ENCODE measurements at regions not wholly inside any gene's neighbourhood (a gene's known extent, or its start where the extent isn't known, plus 50 kb on each side); places are given as distances from the start of the nearest gene placed in this dataset.

GRCh38 chr14:55929136-55929535 is 189.1 kb upstream of the PELI2 start:
- Histone ChIP-seq H3K18ac (ENCODE audit: low read length) (no peak overlapping the region), H3K27ac (ENCODE audit: low read depth, low read length) (no peak overlapping the region), H3K4me3 (ENCODE audit: low read depth, low read length) (no peak overlapping the region), H2BK5ac (ENCODE audit: low read depth, low read length, poor library complexity) (no peak overlapping the region), H3K4me2 (ENCODE audit: low read length) (no peak overlapping the region), H3K4ac (ENCODE audit: low read depth, low read length) (no peak overlapping the region), H2AK5ac (ENCODE audit: low read length) (no peak overlapping the region), H2BK120ac (ENCODE audit: insufficient read depth, low read length, poor library complexity) (no peak overlapping the region), H4K91ac (ENCODE audit: low read depth, low read length) (no peak overlapping the region), H3K36me3 (ENCODE audit: control insufficient read depth in 1 of 2, insufficient read depth in 2 of 2, low read length in 2 of 2) (no peaks in the 10 kb centered on the region), H3K79me1 (ENCODE audit: low read length) (no peaks in the 10 kb centered on the region), H3K14ac (ENCODE audit: low read length) (no peak overlapping the region), H4K8ac (ENCODE audit: low read depth, low read length) (no peak overlapping the region), H3K9me3 (ENCODE audit: insufficient read depth, low read depth, low read length) (peaks cover 3% of the 10 kb centered on the region), H3K4me1 (ENCODE audit: control insufficient read depth in 1 of 2, insufficient read depth in 2 of 2, low read length in 2 of 2) (no peaks in the 10 kb centered on the region), H2BK12ac (ENCODE audit: low read length) (no peak overlapping the region), H3K23ac (ENCODE audit: low read length) (no peak overlapping the region), H4K12ac (ENCODE audit: low read depth, low read length) (no peak overlapping the region), H2AFZ (ENCODE audit: insufficient read depth, low read length, poor library complexity) (no peak overlapping the region), H3K9ac (ENCODE audit: low read length) (no peak overlapping the region), H3K27me3 (ENCODE audit: insufficient read depth, low read length) (no peaks in the 10 kb centered on the region), H3K79me2 (ENCODE audit: control insufficient read depth, insufficient read depth, low read length, poor library complexity) (no peaks in the 10 kb centered on the region)
- no peak for DNase-seq
- no CpG with 5 or more reads among the region's 4 CpGs for whole genome bisulfite sequencing (ENCODE audit: extremely low coverage, insufficient coverage, insufficient read length)

- H4K8ac ChIP-seq (ENCODE audit: low read depth, low read length) = no peak overlapping the region
- no peak overlapping the region for H3K27ac ChIP-seq (ENCODE audit: low read depth, low read length)
- no peaks in the 10 kb centered on the region for H3K79me2 ChIP-seq (ENCODE audit: control insufficient read depth, insufficient read depth, low read length, poor library complexity)
- H2AFZ ChIP-seq (ENCODE audit: insufficient read depth, low read length, poor library complexity) = no peak overlapping the region
- H3K79me1 ChIP-seq (ENCODE audit: low read length) = no peaks in the 10 kb centered on the region
- H3K27me3 ChIP-seq (ENCODE audit: insufficient read depth, low read length) = no peaks in the 10 kb centered on the region
- no peak overlapping the region for H3K18ac ChIP-seq (ENCODE audit: low read length)
- H2BK12ac ChIP-seq (ENCODE audit: low read length) = no peak overlapping the region
- no peak overlapping the region for H3K4me3 ChIP-seq (ENCODE audit: low read depth, low read length)
- H3K9me3 ChIP-seq (ENCODE audit: insufficient read depth, low read depth, low read length) = peaks cover 3% of the 10 kb centered on the region
- H3K4me2 ChIP-seq (ENCODE audit: low read length) = no peak overlapping the region
- no peak overlapping the region for H2BK120ac ChIP-seq (ENCODE audit: insufficient read depth, low read length, poor library complexity)
- H3K14ac ChIP-seq (ENCODE audit: low read length) = no peak overlapping the region
- H4K12ac ChIP-seq (ENCODE audit: low read depth, low read length) = no peak overlapping the region
- H4K91ac ChIP-seq (ENCODE audit: low read depth, low read length) = no peak overlapping the region
- H3K9ac ChIP-seq (ENCODE audit: low read length) = no peak overlapping the region
- H2BK5ac ChIP-seq (ENCODE audit: low read depth, low read length, poor library complexity) = no peak overlapping the region
- DNase-seq = no peak
- no peak overlapping the region for H3K23ac ChIP-seq (ENCODE audit: low read length)
- no peak overlapping the region for H3K4ac ChIP-seq (ENCODE audit: low read depth, low read length)
- no CpG with 5 or more reads among the region's 5 CpGs for WGBS (ENCODE audit: extremely low coverage, insufficient coverage, insufficient read length)
- no peaks in the 10 kb centered on the region for H3K36me3 ChIP-seq (ENCODE audit: control insufficient read depth in 1 of 2, insufficient read depth in 2 of 2, low read length in 2 of 2)
- H3K4me1 ChIP-seq (ENCODE audit: control insufficient read depth in 1 of 2, insufficient read depth in 2 of 2, low read length in 2 of 2) = no peaks in the 10 kb centered on the region
- no peak overlapping the region for H2AK5ac ChIP-seq (ENCODE audit: low read length)
Measured at GRCh38 chr14:55930016-55930784, 188.0 kb upstream of the PELI2 start.

DNA sequence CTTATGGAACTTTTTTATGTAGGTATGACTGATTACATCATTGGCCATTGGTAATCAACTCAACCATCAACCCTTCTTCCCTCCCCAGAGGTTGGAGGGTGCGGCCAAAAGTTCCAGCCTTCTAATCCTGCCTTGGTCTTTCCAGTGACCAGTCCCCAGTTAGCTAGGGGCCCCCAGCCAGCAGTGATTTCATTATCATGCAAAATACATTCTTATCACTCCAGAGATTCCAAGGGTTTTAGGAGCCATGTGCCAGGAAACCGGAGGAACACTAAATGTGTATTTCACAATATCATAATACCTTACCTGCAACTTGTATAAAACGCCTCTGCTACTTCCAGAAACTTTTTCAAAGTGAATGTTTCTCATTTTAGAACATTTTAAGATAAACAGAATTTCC is 181.5 kb upstream of the PELI2 start:
- H3K4me2 ChIP-seq (ENCODE audit: low read length) = no peak overlapping the region
- no peak overlapping the region for H3K4me3 ChIP-seq (ENCODE audit: low read depth, low read length)
- no peak overlapping the region for H3K14ac ChIP-seq (ENCODE audit: low read length)
- no peak overlapping the region for H4K8ac ChIP-seq (ENCODE audit: low read depth, low read length)
- no peaks in the 10 kb centered on the region for H3K79me2 ChIP-seq (ENCODE audit: control insufficient read depth, insufficient read depth, low read length, poor library complexity)
- no peak overlapping the region for H2BK5ac ChIP-seq (ENCODE audit: low read depth, low read length, poor library complexity)
- peak; percentile 29 to 38 for DNase-seq
- no peaks in the 10 kb centered on the region for H3K27me3 ChIP-seq (ENCODE audit: insufficient read depth, low read length)
- H3K79me1 ChIP-seq (ENCODE audit: low read length) = no peaks in the 10 kb centered on the region
- H3K23ac ChIP-seq (ENCODE audit: low read length) = no peak overlapping the region
- H4K91ac ChIP-seq (ENCODE audit: low read depth, low read length) = no peak overlapping the region
- H3K4me1 ChIP-seq (ENCODE audit: control insufficient read depth in 1 of 2, insufficient read depth in 2 of 2, low read length in 2 of 2) = no peaks in the 10 kb centered on the region
- WGBS (ENCODE audit: extremely low coverage, insufficient coverage, insufficient read length) = no CpG with 5 or more reads among the region's 3 CpGs
- no peak overlapping the region for H2BK12ac ChIP-seq (ENCODE audit: low read length)
- H2AK5ac ChIP-seq (ENCODE audit: low read length) = no peak overlapping the region
- H2AFZ ChIP-seq (ENCODE audit: insufficient read depth, low read length, poor library complexity) = no peak overlapping the region
- H3K36me3 ChIP-seq (ENCODE audit: control insufficient read depth in 1 of 2, insufficient read depth in 2 of 2, low read length in 2 of 2) = no peaks in the 10 kb centered on the region
- no peak overlapping the region for H3K27ac ChIP-seq (ENCODE audit: low read depth, low read length)
- no peak overlapping the region for H2BK120ac ChIP-seq (ENCODE audit: insufficient read depth, low read length, poor library complexity)
- H3K4ac ChIP-seq (ENCODE audit: low read depth, low read length) = no peak overlapping the region
- H3K9me3 ChIP-seq (ENCODE audit: insufficient read depth, low read depth, low read length) = peaks cover 4% of the 10 kb centered on the region
- H3K9ac ChIP-seq (ENCODE audit: low read length) = no peak overlapping the region
- H3K18ac ChIP-seq (ENCODE audit: low read length) = no peak overlapping the region
- no peak overlapping the region for H4K12ac ChIP-seq (ENCODE audit: low read depth, low read length)

GRCh38 chr14:55938249-55938791 is 179.9 kb upstream of the PELI2 start:
- Histone ChIP-seq H3K79me2 (ENCODE audit: control insufficient read depth, insufficient read depth, low read length, poor library complexity) (no peaks in the 10 kb centered on the region), H3K4me3 (ENCODE audit: low read depth, low read length) (no peak overlapping the region), H3K9ac (ENCODE audit: low read length) (no peak overlapping the region), H2BK12ac (ENCODE audit: low read length) (no peak overlapping the region), H3K4me1 (ENCODE audit: control insufficient read depth in 1 of 2, insufficient read depth in 2 of 2, low read length in 2 of 2) (no peaks in the 10 kb centered on the region), H3K4ac (ENCODE audit: low read depth, low read length) (no peak overlapping the region), H3K36me3 (ENCODE audit: control insufficient read depth in 1 of 2, insufficient read depth in 2 of 2, low read length in 2 of 2) (no peaks in the 10 kb centered on the region), H4K8ac (ENCODE audit: low read depth, low read length) (no peak overlapping the region), H3K27me3 (ENCODE audit: insufficient read depth, low read length) (no peaks in the 10 kb centered on the region), H2BK120ac (ENCODE audit: insufficient read depth, low read length, poor library complexity) (no peak overlapping the region), H3K79me1 (ENCODE audit: low read length) (no peaks in the 10 kb centered on the region), H3K14ac (ENCODE audit: low read length) (no peak overlapping the region), H3K27ac (ENCODE audit: low read depth, low read length) (no peak overlapping the region), H4K91ac (ENCODE audit: low read depth, low read length) (no peak overlapping the region), H2BK5ac (ENCODE audit: low read depth, low read length, poor library complexity) (no peak overlapping the region), H2AFZ (ENCODE audit: insufficient read depth, low read length, poor library complexity) (no peak overlapping the region), H4K12ac (ENCODE audit: low read depth, low read length) (no peak overlapping the region), H3K4me2 (ENCODE audit: low read length) (no peak overlapping the region), H3K18ac (ENCODE audit: low read length) (no peak overlapping the region), H3K23ac (ENCODE audit: low read length) (no peak overlapping the region), H2AK5ac (ENCODE audit: low read length) (no peak overlapping the region), H3K9me3 (ENCODE audit: insufficient read depth, low read depth, low read length) (peaks cover 4% of the 10 kb centered on the region)
- WGBS (ENCODE audit: extremely low coverage, insufficient coverage, insufficient read length) = no CpG with 5 or more reads among the region's 10 CpGs
- no peak for DNase-seq

All from trophoblast cell (in vitro differentiated cells and primary cell).